MCF 10A (cell line): ENCODE measurements at regions not wholly inside any gene's neighbourhood (a gene's known extent, or its start where the extent isn't known, plus 50 kb on each side); places are given as distances from the start of the nearest gene placed in this dataset.

ENCODE experiments used
- BruUV-seq: library from RNA; stranded (reverse); fragments of 400-500 nt; replicated peaks from 2 replicates; lab custom pipeline; 2021; lab: Mats Ljungman, UMichigan
- CTCF ChIA-PET: fragments of 300-600 bp; sonication (Branson Sonifier 250); formaldehyde crosslinking; extraction: SDS; loops from one replicate; lab custom pipeline; 2021; ENCODE audit warnings: antibody characterized with exemption, inconsistent platforms; lab: Yijun Ruan, JAX
- POLR2A ChIA-PET: fragments of 300-600, 350-650 bp; sonication (Branson Sonifier 250); formaldehyde crosslinking; extraction: SDS; loops from one replicate; lab custom pipeline; 2020; ENCODE audit warnings: antibody characterized with exemption, inconsistent platforms; lab: Yijun Ruan, JAX
- DNase-seq: peaks from one replicate; pipeline ENCODE4 v3.0.0-alpha.2; 2018; ENCODE audit not compliant: unreplicated experiment
- H3K27ac Mint-ChIP-seq: one replicate; pipeline ENCODE4 v1.8.0; 2022; ENCODE audit warnings: mild to moderate bottlenecking, low read depth, mixed read lengths; ENCODE audit not compliant: unreplicated experiment
- H3K27me3 Mint-ChIP-seq: one replicate; pipeline ENCODE4 v1.8.0; 2022; ENCODE audit warnings: mixed read lengths; ENCODE audit not compliant: insufficient read depth, unreplicated experiment
- H3K36me3 Mint-ChIP-seq: one replicate; pipeline ENCODE4 v1.8.0; 2022; ENCODE audit warnings: mild to moderate bottlenecking, moderate library complexity, mixed read lengths; ENCODE audit not compliant: insufficient read depth, unreplicated experiment
- H3K4me1 Mint-ChIP-seq: one replicate; pipeline ENCODE4 v1.8.0; 2022; ENCODE audit warnings: mixed read lengths; ENCODE audit not compliant: insufficient read depth, unreplicated experiment
- H3K4me3 Mint-ChIP-seq: one replicate; pipeline ENCODE4 v1.8.0; 2022; ENCODE audit warnings: mild to moderate bottlenecking, moderate library complexity, mixed read lengths; ENCODE audit not compliant: unreplicated experiment
- H3K9me3 Mint-ChIP-seq: one replicate; pipeline ENCODE4 v1.8.0; 2022; ENCODE audit warnings: mixed read lengths; ENCODE audit not compliant: unreplicated experiment
- intact Hi-C: fragments of 100-400 bp; cut with micrococcal nuclease; formaldehyde crosslinking; loops from 2 replicates; pipeline ENCODE4 v1.14.1; 2022
- TF ChIP-seq, protein P1 (sequence below): fragments of 200-600 bp; IDR thresholded peaks from one replicate; pipeline ENCODE4 v1.8.0; 2022; ENCODE audit warnings: antibody characterized with exemption, mild to moderate bottlenecking; ENCODE audit not compliant: unreplicated experiment

DNA sequence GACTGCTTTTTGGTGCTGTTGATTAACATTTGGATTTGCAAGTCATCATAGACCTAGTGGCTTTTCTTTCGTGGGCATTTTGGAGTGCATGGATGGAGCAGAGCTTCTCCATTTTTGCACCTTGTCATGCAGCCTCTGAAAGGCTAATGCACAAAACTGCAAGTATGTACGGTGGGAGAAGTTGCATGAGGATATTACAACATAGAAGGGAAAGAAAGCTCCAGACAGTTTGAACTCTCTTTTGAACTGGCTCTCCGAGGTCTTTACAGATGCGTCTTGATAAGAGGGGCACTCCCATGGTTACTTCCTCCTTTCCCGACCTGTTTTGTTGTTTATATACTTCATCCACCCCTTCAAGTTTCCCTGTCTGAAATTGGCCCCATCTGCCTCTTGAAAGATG, 147.1 kb upstream of the GBE1 start:
- no peaks in the 10 kb centered on the region for H3K27me3 Mint-ChIP-seq
- H3K4me3 Mint-ChIP-seq: no peak overlapping the region
- no peaks in the 10 kb centered on the region for H3K9me3 Mint-ChIP-seq
- ChIA-PET CTCF (interaction anchor here (0.6 to 4.6 kb wide), 11 partner anchors 8 to 688 kb away, joined by 3 to 42 read pairs (median 4); no protein-coding TSS in a partner anchor), POLR2A (no interaction called here)
- no peaks in the 10 kb centered on the region for H3K36me3 Mint-ChIP-seq
- H3K27ac Mint-ChIP-seq: no peak overlapping the region
- intact Hi-C loops: no loop called here
- DNase-seq: no peak
- BruUV-seq: no TSS peak
- no peaks in the 10 kb centered on the region for H3K4me1 Mint-ChIP-seq
- TF ChIP-seq, protein P1, sequence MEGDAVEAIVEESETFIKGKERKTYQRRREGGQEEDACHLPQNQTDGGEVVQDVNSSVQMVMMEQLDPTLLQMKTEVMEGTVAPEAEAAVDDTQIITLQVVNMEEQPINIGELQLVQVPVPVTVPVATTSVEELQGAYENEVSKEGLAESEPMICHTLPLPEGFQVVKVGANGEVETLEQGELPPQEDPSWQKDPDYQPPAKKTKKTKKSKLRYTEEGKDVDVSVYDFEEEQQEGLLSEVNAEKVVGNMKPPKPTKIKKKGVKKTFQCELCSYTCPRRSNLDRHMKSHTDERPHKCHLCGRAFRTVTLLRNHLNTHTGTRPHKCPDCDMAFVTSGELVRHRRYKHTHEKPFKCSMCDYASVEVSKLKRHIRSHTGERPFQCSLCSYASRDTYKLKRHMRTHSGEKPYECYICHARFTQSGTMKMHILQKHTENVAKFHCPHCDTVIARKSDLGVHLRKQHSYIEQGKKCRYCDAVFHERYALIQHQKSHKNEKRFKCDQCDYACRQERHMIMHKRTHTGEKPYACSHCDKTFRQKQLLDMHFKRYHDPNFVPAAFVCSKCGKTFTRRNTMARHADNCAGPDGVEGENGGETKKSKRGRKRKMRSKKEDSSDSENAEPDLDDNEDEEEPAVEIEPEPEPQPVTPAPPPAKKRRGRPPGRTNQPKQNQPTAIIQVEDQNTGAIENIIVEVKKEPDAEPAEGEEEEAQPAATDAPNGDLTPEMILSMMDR: no peak

DNA sequence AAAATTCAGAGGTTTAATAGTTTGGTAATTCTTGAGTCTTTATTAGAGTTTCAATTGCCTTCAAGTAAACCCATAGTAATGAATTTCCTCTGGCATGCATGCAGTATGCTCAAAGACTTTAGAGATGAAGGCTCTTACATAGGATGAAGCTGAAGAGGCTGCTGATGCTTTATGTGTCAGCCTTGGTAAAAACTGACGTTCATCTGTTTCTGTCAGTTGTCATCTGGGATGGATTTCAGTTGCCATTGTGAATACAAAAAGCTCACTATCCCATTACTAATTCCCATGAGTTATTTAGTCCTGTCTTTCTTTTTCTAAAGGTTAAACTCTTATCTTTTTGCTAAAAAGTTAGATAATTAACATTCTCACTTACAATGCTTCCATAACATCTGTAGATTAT, 136.9 kb upstream of the GBE1 start:
- H3K4me1 Mint-ChIP-seq: no peaks in the 10 kb centered on the region
- BruUV-seq: no TSS peak
- H3K36me3 Mint-ChIP-seq: peaks cover 4% of the 10 kb centered on the region
- H3K4me3 Mint-ChIP-seq: no peak overlapping the region
- H3K27me3 Mint-ChIP-seq: no peaks in the 10 kb centered on the region
- POLR2A ChIA-PET: no interaction called here
- H3K9me3 Mint-ChIP-seq: no peaks in the 10 kb centered on the region
- no peak for DNase-seq
- intact Hi-C loops: no loop called here
- H3K27ac Mint-ChIP-seq: no peak overlapping the region
- TF ChIP-seq, protein P1: no peak
- CTCF ChIA-PET: no interaction called here

DNA sequence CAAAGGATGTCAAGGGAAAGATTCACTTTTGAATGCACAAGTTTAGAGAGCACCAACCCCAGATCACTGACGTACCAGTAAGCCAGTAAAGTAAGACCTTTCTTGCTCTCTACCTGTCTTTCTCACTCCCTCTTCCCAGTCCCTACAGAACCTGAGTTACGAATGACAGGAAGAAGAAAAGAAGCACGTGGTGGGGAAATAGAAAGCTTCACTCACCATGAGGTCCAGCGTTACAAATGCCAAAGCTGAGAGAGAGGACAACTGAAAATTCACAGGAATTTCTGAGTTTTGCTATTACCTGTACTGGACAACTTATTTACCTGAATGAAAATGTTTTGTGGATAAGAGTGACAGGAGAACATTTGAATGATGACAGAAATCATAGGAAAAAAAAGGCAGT, 133.2 kb upstream of the GBE1 start:
- POLR2A ChIA-PET: no interaction called here
- Mint-ChIP-seq H3K36me3 (peaks cover 4% of the 10 kb centered on the region), H3K4me1 (no peaks in the 10 kb centered on the region), H3K4me3 (no peak overlapping the region), H3K27ac (no peak overlapping the region), H3K27me3 (no peaks in the 10 kb centered on the region), H3K9me3 (peaks cover 6% of the 10 kb centered on the region)
- TF ChIP-seq, protein P1: no peak
- no TSS peak for BruUV-seq
- CTCF ChIA-PET: interaction anchor here (2.0 kb wide), 1 partner anchor 16 kb away, joined by 10 read pairs; no protein-coding TSS in a partner anchor
- intact Hi-C loops: no loop called here
- no peak for DNase-seq

DNA sequence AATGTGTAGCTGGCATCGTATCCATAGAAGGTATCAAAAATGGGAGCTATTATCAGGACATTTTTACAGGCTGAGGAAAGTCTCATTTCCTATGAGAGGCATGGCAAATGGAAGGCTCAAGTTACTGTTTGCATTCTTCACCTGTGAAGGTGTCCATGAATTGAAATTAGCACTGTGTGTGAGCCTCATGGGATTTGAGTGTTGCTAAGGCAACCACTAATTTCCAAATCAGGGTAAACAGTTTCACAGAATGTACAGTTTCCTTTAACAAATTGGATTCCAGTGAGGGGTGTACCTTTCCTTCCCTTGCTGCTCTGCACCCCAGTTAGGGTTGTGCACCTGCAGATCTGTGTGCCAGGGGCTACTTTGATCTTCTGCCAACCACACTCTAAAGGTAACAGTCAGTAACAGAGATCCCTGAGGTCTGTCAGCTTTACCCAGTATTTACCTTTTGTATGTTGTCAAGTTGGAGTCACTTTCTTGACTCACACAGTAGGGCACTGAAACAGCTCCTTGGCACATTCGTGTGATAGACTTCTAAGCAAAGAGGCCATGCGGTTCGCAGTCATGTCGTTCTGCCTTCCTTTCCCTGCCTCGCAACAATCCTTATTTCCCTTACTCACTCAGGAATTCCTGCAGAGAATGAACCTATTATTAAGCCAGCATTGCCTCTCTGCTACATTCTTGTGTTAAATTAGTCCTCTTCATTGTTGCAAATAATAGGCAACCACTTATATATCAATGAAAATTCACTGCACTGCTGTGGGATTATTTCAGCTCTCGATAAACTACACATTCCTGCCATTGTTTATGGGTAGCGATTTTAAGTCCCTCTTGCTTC, 129.8 kb upstream of the GBE1 start:
- CTCF ChIA-PET: interaction anchor here (1.4 kb wide), 1 partner anchor 18 kb away, joined by 5 read pairs; no protein-coding TSS in a partner anchor
- TF ChIP-seq, protein P1: no peak
- intact Hi-C loops: no loop called here
- Mint-ChIP-seq H3K9me3 (peaks cover 6% of the 10 kb centered on the region), H3K27me3 (no peaks in the 10 kb centered on the region), H3K4me3 (no peak overlapping the region), H3K36me3 (peaks cover 2% of the 10 kb centered on the region), H3K4me1 (no peaks in the 10 kb centered on the region), H3K27ac (no peak overlapping the region)
- POLR2A ChIA-PET: no interaction called here
- DNase-seq: no peak
- no TSS peak for BruUV-seq
